SU-DHL-6 (cell line): ENCODE measurements at regions not wholly inside any gene's neighbourhood (a gene's known extent, or its start where the extent isn't known, plus 50 kb on each side); places are given as distances from the start of the nearest gene placed in this dataset.

Source experiments
- EZH2phosphoT487 ChIP-seq: fragments of 200-600 bp; sonication (generic), shearing (Covaris generic); conservative IDR thresholded peaks from 2 replicates; pipeline ENCODE4 v1.6.1; 2018; ENCODE audit warnings: mild to moderate bottlenecking, antibody characterized with exemption, low read length, moderate library complexity, mixed read lengths
- TF ChIP-seq, protein P1 (sequence below): fragments of 200-600 bp; sonication (generic); IDR thresholded peaks from one replicate; pipeline ENCODE4 v1.5.1; 2017; ENCODE audit warnings: antibody characterized with exemption, mild to moderate bottlenecking, low read length, moderate library complexity; ENCODE audit not compliant: insufficient read depth, poor library complexity, severe bottlenecking

DNA sequence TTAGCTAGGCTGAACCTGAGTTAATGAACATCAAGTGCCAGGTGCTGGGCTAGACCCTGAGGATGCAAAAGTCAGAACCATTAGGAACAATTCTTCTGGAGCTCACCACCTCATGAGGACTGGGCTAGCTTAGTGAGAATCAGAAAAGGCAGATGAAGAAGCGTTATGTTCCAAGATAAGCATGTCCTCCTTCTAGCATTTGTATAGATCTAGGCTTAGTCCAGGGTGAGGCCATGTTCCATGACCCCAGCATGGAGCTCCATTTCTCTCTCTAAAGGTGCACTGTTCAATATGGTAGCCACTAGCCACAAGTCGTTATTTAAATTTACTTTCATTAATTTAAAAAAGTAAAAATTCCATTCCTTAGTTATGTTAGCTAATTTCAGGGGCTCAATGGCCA, 365.3 kb upstream of the CCL2 start:
- TF ChIP-seq, protein P1, sequence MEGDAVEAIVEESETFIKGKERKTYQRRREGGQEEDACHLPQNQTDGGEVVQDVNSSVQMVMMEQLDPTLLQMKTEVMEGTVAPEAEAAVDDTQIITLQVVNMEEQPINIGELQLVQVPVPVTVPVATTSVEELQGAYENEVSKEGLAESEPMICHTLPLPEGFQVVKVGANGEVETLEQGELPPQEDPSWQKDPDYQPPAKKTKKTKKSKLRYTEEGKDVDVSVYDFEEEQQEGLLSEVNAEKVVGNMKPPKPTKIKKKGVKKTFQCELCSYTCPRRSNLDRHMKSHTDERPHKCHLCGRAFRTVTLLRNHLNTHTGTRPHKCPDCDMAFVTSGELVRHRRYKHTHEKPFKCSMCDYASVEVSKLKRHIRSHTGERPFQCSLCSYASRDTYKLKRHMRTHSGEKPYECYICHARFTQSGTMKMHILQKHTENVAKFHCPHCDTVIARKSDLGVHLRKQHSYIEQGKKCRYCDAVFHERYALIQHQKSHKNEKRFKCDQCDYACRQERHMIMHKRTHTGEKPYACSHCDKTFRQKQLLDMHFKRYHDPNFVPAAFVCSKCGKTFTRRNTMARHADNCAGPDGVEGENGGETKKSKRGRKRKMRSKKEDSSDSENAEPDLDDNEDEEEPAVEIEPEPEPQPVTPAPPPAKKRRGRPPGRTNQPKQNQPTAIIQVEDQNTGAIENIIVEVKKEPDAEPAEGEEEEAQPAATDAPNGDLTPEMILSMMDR = no peak
- TF ChIP-seq EZH2phosphoT487 = no peak
